ENCODE measurements at regions not wholly inside any gene's neighbourhood (a gene's known extent, or its start where the extent isn't known, plus 50 kb on each side); places are given as distances from the start of the nearest gene placed in this dataset.

DNA sequence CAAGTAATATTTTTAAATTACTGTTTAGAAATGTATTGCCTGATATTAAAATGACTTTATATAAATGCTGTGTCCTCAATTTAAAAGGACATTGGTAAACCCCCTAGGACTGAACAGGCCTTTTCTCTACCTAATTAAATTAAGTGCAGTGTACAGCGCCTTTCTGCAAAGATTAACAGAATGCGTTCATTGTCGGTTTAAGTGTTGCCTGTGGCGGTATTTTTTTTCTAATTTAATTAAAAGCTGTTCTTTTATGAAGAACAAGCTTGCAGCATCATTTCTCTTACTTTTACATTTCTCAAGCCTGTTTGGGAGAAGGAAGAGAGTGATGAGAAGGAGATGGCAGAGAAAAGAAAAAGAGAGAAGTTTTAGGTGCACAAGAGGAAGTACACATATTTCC is 344.9 kb downstream of the CPS1 start:
- TF ChIP-seq CTCF (conservative IDR thresholded peaks at IDR 0.05 in 1 of 2, IDR thresholded peaks at IDR 0.05 in 1 of 2; ENCODE audit: low read depth in 1 of 2, low read length in 2 of 2) (no peak), EZH2 (IDR thresholded peaks at IDR 0.05; ENCODE audit: low read length, missing control alignments) (no peak)
